GM12878 (cell line): ENCODE measurements at regions not wholly inside any gene's neighbourhood (a gene's known extent, or its start where the extent isn't known, plus 50 kb on each side); places are given as distances from the start of the nearest gene placed in this dataset.

Experiments
- CHD2 ChIP-seq: IDR thresholded peaks from 2 replicates; pipeline ENCODE4 v1.6.1; 2011; ENCODE audit warnings: low read depth, low read length, improper control_type of control experiment, borderline replicate concordance
- EP300 ChIP-seq, 2 experiments: fragments of 150-350 bp in 1 of 2; IDR thresholded peaks; 2 replicates each; pipeline ENCODE4 v1.6.1; 2011 to 2012; ENCODE audit warnings: low read depth in 2 of 2, low read length in 2 of 2, borderline replicate concordance in 1 of 2, improper control_type of control experiment in 1 of 2, inconsistent platforms in 1 of 2; ENCODE audit not compliant: control insufficient read depth in 1 of 2
- GABPA ChIP-seq: IDR thresholded peaks from 2 replicates; pipeline ENCODE4 v1.6.1; 2014; ENCODE audit warnings: antibody characterized with exemption, low read depth, mild to moderate bottlenecking, inconsistent platforms
- HDAC6 ChIP-seq: fragments of 200-600 bp; sonication (generic); IDR thresholded peaks from one replicate; pipeline ENCODE4 v1.8.0; 2017; ENCODE audit warnings: antibody characterized with exemption; ENCODE audit not compliant: unreplicated experiment
- POLR2A ChIP-seq: IDR thresholded peaks from 2 replicates; pipeline ENCODE4 v1.6.1; 2011; ENCODE audit warnings: low read depth, mild to moderate bottlenecking, low read length
- POLR2AphosphoS5 ChIP-seq: IDR thresholded peaks from 2 replicates; pipeline ENCODE4 v1.6.1; 2011; ENCODE audit warnings: mild to moderate bottlenecking, low read length, inconsistent platforms
- SKIL ChIP-seq: fragments of 450-650 bp; IDR thresholded peaks from 2 replicates; pipeline ENCODE4 v1.6.1; 2017; ENCODE audit warnings: mild to moderate bottlenecking, low read depth, inconsistent platforms; ENCODE audit not compliant: poor library complexity, severe bottlenecking
- TCF12 ChIP-seq: IDR thresholded peaks from 2 replicates; pipeline ENCODE4 v1.6.1; 2011; ENCODE audit warnings: low read depth, mild to moderate bottlenecking, low read length
- YY1 ChIP-seq: IDR thresholded peaks from 2 replicates; pipeline ENCODE4 v1.6.1; 2011; ENCODE audit warnings: low read depth, mild to moderate bottlenecking, low read length
- TF ChIP-seq, protein P1 (sequence below): fragments of 450-650 bp; IDR thresholded peaks from 2 replicates; pipeline ENCODE4 v1.6.1; 2017; ENCODE audit warnings: mild to moderate bottlenecking, moderate library complexity
- TF ChIP-seq, protein P2 (sequence below): IDR thresholded peaks from 2 replicates; pipeline ENCODE4 v1.6.1; 2012; ENCODE audit warnings: low read depth, low read length, improper control_type of control experiment

DNA sequence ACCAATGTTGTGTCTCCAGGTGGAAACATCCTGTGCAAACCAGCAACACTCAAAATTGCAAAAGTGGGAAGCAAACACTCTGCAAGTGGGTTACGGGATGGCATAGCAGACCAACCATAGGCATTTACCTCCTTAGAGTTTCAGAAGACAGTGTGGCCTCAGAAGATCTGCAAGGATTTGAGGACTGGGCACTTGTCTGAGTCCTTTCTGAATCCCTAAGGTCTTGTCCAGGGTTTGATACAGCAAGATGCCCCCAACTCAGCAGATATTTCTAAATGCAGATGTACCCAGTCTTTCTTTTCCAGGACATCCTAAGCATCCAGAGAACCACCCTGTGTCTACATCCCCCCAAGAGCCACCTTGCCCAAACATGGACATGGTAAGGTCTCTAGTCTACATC is 51.7 kb upstream of the SHANK2 start:
- no peak for TF ChIP-seq TCF12
- no peak for TF ChIP-seq POLR2AphosphoS5
- no peak for TF ChIP-seq GABPA
- no peak for TF ChIP-seq EP300 (IDR thresholded peaks at IDR 0.05; ENCODE audit: borderline replicate concordance in 1 of 2, control insufficient read depth in 1 of 2, low read depth in 2 of 2, low read length in 2 of 2)
- no peak for TF ChIP-seq POLR2A
- TF ChIP-seq, protein P1, sequence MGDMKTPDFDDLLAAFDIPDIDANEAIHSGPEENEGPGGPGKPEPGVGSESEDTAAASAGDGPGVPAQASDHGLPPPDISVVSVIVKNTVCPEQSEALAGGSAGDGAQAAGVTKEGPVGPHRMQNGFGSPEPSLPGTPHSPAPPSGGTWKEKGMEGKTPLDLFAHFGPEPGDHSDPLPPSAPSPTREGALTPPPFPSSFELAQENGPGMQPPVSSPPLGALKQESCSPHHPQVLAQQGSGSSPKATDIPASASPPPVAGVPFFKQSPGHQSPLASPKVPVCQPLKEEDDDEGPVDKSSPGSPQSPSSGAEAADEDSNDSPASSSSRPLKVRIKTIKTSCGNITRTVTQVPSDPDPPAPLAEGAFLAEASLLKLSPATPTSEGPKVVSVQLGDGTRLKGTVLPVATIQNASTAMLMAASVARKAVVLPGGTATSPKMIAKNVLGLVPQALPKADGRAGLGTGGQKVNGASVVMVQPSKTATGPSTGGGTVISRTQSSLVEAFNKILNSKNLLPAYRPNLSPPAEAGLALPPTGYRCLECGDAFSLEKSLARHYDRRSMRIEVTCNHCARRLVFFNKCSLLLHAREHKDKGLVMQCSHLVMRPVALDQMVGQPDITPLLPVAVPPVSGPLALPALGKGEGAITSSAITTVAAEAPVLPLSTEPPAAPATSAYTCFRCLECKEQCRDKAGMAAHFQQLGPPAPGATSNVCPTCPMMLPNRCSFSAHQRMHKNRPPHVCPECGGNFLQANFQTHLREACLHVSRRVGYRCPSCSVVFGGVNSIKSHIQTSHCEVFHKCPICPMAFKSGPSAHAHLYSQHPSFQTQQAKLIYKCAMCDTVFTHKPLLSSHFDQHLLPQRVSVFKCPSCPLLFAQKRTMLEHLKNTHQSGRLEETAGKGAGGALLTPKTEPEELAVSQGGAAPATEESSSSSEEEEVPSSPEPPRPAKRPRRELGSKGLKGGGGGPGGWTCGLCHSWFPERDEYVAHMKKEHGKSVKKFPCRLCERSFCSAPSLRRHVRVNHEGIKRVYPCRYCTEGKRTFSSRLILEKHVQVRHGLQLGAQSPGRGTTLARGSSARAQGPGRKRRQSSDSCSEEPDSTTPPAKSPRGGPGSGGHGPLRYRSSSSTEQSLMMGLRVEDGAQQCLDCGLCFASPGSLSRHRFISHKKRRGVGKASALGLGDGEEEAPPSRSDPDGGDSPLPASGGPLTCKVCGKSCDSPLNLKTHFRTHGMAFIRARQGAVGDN = no peak
- no peak for TF ChIP-seq HDAC6
- TF ChIP-seq, protein P2, sequence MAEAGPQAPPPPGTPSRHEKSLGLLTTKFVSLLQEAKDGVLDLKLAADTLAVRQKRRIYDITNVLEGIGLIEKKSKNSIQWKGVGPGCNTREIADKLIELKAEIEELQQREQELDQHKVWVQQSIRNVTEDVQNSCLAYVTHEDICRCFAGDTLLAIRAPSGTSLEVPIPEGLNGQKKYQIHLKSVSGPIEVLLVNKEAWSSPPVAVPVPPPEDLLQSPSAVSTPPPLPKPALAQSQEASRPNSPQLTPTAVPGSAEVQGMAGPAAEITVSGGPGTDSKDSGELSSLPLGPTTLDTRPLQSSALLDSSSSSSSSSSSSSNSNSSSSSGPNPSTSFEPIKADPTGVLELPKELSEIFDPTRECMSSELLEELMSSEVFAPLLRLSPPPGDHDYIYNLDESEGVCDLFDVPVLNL = no peak
- no peak for TF ChIP-seq YY1
- no peak for TF ChIP-seq SKIL
- no peak for TF ChIP-seq CHD2
